ENCODE measurements at regions not wholly inside any gene's neighbourhood (a gene's known extent, or its start where the extent isn't known, plus 50 kb on each side); places are given as distances from the start of the nearest gene placed in this dataset.
"Not testable (repeated sequence)": the region's sequence is repeated elsewhere in the genome, so short reads cannot be mapped to it uniquely, and the experiment has no call there.

GRCh38 chr4:58477513-58477912 lies 1367.3 kb upstream of the IGFBP7 start:
- ATAC-seq = no peak
- DNase-seq (ENCODE audit: low spot score) = no peak
- intact Hi-C loops (cut with DNase I) = no loop called here

GRCh38 chr4:58475097-58475496 lies 1364.9 kb upstream of the IGFBP7 start:
- ATAC-seq (no peak), DNase-seq (ENCODE audit: low spot score) (no peak)
- intact Hi-C loops (cut with DNase I) = no loop called here

- intact Hi-C loops (cut with DNase I) = no loop called here
- DNase-seq (ENCODE audit: low spot score) = no peak
- ATAC-seq = no peak
These were observed 1354.8 kb upstream of the IGFBP7 start for GRCh38 chr4:58465031-58465430.

GRCh38 chr4:58456727-58457384 lies 1346.7 kb upstream of the IGFBP7 start:
- ATAC-seq (peak; percentile 50), DNase-seq (ENCODE audit: low spot score) (no peak)
- intact Hi-C loops (cut with DNase I) = no loop called here

- DNase-seq (ENCODE audit: low spot score) = no peak
- intact Hi-C loops (cut with DNase I) = no loop called here
These were observed 1343.8 kb upstream of the IGFBP7 start for GRCh38 chr4:58453956-58454355.

GRCh38 chr4:58451707-58452106 lies 1341.5 kb upstream of the IGFBP7 start:
- intact Hi-C loops (cut with DNase I) = no loop called here
- DNase-seq (ENCODE audit: low spot score) (no peak), ATAC-seq (no peak)

More at GRCh38 chr4:58453956-58454355, 1343.8 kb upstream of the IGFBP7 start:
- no peak for ATAC-seq

GRCh38 chr4:58435871-58436270 lies 1325.7 kb upstream of the IGFBP7 start:
- intact Hi-C loops (cut with DNase I) = no loop called here
- DNase-seq (ENCODE audit: low spot score) = no peak
- no peak for ATAC-seq

GRCh38 chr4:58413849-58414248 lies 1303.7 kb upstream of the IGFBP7 start:
- DNase-seq (ENCODE audit: low spot score) (no peak), ATAC-seq (no peak)
- intact Hi-C loops (cut with DNase I) = no loop called here

- no peak for DNase-seq (ENCODE audit: low spot score)
- no peak for ATAC-seq
- intact Hi-C loops (cut with DNase I) = no loop called here
These were observed 1301.7 kb upstream of the IGFBP7 start for GRCh38 chr4:58411904-58412303.

GRCh38 chr4:58406762-58407161 lies 1296.6 kb upstream of the IGFBP7 start:
- intact Hi-C loops (cut with DNase I) = no loop called here
- DNase-seq (ENCODE audit: low spot score) (no peak), ATAC-seq (no peak)

- DNase-seq (ENCODE audit: low spot score) = no peak
- intact Hi-C loops (cut with DNase I) = no loop called here
- no peak for ATAC-seq
These were observed 1258.0 kb upstream of the IGFBP7 start for GRCh38 chr4:58368221-58368620.

GRCh38 chr4:58360354-58361133 lies 1250.4 kb upstream of the IGFBP7 start:
- intact Hi-C loops (cut with DNase I) = no loop called here
- ATAC-seq = no peak
- DNase-seq (ENCODE audit: low spot score) = no peak

- no peak for DNase-seq (ENCODE audit: low spot score)
- no peak for ATAC-seq
- intact Hi-C loops (cut with DNase I) = no loop called here
These were observed 1249.4 kb upstream of the IGFBP7 start for GRCh38 chr4:58359590-58359989.

- ATAC-seq (no peak), DNase-seq (ENCODE audit: low spot score) (no peak)
- intact Hi-C loops (cut with DNase I) = no loop called here
These were observed 1247.8 kb upstream of the IGFBP7 start for GRCh38 chr4:58357947-58358346.

GRCh38 chr4:58325070-58325469 lies 1214.9 kb upstream of the IGFBP7 start:
- intact Hi-C loops (cut with DNase I) = no loop called here
- DNase-seq (ENCODE audit: low spot score) = no peak
- ATAC-seq = no peak

- intact Hi-C loops (cut with DNase I) = no loop called here
- ATAC-seq = no peak
- no peak for DNase-seq (ENCODE audit: low spot score)
These were observed 1203.3 kb upstream of the IGFBP7 start for GRCh38 chr4:58313444-58313843.

GRCh38 chr4:58303456-58303855 lies 1193.3 kb upstream of the IGFBP7 start:
- intact Hi-C loops (cut with DNase I) = no loop called here
- ATAC-seq (no peak), DNase-seq (ENCODE audit: low spot score) (no peak)

- no peak for DNase-seq (ENCODE audit: low spot score)
- intact Hi-C loops (cut with DNase I) = no loop called here
- ATAC-seq = no peak
These were observed 1191.3 kb upstream of the IGFBP7 start for GRCh38 chr4:58301376-58301999.

GRCh38 chr4:58286335-58286734 lies 1176.2 kb upstream of the IGFBP7 start:
- intact Hi-C loops (cut with DNase I) = no loop called here
- ATAC-seq (no peak), DNase-seq (ENCODE audit: low spot score) (no peak)

GRCh38 chr4:58280928-58281327 lies 1170.7 kb upstream of the IGFBP7 start:
- ATAC-seq; DNase-seq (ENCODE audit: low spot score); intact Hi-C loops (cut with DNase I): not testable (repeated sequence)

All from sciatic nerve (tissue), 2 donors.